ENCODE measurements at regions not wholly inside any gene's neighbourhood (a gene's known extent, or its start where the extent isn't known, plus 50 kb on each side); places are given as distances from the start of the nearest gene placed in this dataset.

DNA sequence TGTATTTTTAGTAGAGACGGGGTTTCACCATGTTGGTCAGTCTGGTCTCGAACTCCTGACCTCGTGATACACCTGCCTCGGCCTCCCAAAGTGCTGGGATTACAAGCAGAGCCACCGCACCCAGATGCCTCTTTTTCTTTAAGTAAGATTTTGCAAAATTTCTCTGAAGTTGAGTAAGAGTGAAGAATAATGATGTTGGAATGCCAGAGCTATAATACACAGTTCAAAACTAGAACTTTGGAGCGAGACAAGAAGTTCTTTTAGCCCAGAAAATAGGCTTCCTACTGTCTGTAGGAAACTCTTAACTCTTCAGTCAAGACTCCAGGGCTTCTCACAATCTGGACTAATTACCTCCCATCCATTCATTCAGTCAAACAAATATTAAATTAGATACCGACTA, 51.4 kb downstream of the MARCHF4 start:
- DNase-seq (ENCODE audit: low spot score), result no peak
- no peak for FAIRE-seq

DNA sequence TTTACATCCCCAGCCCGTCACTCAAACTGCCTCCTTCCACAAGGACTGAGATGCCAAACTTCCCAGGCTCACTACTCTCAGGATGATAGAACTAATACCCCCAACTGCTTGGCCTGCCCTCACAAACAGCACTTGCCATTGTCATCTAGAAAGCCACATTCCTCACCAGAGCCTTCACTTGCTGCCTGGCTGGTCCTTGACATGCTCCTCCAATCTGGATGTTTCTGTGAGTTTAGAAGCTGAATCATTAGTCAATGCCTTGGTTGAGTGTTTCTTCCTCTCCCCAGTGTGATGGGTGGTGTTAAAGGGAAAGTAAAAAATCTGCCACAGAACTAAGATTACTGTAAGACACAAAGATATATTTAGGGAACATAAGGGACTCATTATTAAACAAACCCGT, 52.5 kb downstream of the MARCHF4 start:
- DNase-seq (ENCODE audit: low spot score) (no peak), FAIRE-seq (no peak)

DNA sequence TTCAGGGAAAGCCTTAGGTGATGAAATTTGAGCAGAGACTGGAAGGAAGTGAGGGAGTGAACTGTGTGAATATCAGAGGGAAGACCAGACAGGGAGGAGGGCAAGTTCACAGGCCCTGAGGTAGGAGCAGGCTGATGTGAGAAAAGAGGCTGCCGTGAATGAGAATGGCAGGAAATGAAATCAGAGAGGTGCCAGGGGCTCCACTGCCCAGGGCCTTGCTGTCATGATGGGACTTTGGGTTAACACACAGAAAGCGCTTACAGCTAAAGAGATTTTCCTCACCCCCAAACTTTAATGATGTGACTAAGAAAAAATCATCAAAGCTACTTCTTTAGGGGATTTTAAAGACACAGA, 53.8 kb downstream of the MARCHF4 start:
- no peak for DNase-seq (ENCODE audit: low spot score)
- no peak for FAIRE-seq

DNA sequence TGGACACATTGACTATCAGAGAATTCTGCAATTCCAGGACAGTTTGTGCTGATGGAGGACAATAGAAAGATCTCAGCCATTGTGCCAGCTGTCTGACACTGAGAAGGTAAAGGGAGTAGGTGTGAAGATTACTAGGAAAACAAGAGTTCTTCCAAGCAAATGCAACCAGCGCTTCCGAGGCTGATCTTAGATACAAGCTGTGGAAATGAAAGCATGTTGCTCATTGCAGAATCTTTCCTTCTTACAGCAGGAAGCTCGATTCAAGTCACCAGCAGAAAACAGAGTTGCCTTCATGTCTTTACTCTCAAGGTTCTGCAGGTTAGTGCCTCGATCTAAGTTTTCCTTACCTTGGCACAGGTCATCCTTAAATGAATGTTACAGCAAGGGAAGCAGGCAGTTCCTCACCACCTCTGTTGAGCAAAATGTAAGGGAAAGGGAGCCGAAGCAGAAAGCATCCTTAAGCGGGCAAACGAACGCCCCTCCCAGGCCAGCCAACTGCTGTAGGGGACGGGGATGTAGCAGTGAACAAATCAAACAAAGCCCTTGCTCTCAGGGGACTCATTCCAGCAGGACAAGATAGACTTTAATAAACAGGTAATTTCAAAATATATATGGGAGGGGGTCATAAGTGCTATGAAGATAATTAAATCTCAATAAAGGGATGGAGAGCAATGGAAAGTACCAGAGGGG, 54.3 kb downstream of the MARCHF4 start:
- FAIRE-seq, result no peak

DNA sequence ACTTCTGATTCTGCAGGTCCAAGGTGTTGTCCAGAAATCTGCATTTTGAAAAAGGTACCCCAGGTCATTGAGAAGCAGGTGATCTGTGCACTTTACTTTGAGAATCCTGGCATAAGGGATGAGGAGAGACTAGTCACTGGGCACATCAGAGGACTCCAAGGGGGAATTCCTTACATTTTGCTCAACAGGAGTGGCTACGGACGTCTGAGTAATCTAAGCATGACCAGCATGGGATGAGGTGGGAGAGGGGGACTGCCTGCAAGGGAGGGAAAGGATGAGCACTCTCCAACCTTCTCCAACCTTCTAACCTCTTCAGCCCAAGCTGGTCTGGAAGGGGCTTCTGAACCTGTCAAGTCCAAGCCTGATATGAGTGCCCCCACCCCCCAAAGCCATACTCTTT, 55.5 kb downstream of the MARCHF4 start:
- peak; percentile 35 for DNase-seq (ENCODE audit: low spot score)

More for the DNA sequence above, 54.3 kb downstream of the MARCHF4 start:
- DNase-seq (ENCODE audit: low spot score), result no peak

DNA sequence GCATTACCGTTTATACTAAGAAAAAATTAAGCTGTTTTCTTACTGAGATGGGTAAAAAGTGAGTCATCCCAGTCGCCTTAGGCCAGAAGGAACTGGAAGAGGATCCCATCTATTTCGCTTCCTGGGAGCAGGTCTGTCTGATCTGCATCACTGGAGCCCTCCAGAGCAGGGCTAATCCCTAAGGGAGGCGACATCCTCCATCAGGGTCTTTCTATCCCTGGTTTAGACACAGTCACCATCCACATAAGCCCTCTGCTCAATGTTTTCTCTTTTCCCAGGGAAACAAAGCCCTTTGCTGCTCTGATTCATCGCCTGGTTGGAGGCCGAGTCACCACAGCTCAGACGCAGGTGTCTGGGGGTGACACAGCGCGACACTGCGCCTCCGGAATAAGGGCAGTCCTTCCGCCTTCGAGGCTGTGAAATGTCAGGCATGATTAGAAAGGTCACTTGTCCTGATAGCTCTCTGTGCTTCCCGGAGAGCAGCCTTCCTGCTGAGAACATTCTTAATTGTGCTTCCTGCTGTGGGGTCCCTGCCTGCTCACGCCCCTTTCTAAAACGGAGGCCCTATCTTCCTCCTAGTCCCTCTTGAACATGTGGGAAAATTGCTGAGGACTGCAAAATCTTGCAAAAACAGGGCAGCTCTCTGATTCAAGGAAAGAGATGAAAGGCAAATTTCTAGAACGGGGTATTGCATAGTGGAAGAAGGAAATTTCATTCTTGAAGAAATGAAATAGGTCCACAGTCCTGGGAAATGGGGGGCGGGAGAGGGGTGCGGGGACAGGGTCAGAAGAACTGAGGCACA, 56.3 kb downstream of the MARCHF4 start:
- DNase-seq (ENCODE audit: low spot score), result peak; percentile 69
- peak; percentile 23 for FAIRE-seq

More for the DNA sequence above, 55.5 kb downstream of the MARCHF4 start:
- FAIRE-seq, result no peak

DNA sequence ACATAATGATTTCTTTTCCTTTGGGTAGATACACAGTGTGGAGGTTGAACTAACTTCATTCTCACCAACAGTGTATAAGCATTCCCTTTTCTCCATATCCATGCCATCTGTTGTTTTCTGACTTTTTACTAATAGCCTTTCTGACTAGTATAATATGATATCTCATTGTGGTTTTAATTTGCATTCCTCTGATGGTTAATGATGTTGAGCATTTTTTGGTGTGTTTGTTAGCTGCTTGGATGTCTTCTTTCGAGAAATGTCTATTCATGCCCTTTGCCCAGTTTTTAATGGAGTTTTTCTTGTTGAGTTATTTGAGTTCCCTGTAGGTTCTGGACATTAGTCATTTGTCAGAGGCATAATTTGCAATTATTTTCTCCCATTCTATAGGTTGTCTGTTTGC, 59.8 kb downstream of the MARCHF4 start:
- FAIRE-seq (no peak), DNase-seq (ENCODE audit: low spot score) (no peak)

DNA sequence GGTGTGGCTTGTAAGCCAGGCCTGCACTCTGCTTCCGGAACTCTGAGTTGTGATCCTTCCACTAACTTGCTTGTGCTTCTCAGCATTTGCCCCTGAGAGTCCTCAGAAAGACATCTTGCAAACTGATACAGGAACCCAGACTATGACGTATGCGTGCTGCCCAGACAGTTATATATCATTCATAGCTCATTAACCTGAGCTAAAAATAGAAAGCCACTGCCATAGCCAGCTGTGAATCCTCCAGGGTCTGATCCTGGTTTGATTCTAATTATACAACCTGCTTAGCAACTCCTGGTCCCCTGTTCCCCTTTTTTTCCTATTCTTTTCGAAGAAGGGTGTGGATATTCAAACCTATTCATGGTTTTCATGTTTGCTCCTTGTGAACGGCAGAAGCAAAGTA, 63.7 kb downstream of the MARCHF4 start:
- DNase-seq (ENCODE audit: low spot score) (no peak), FAIRE-seq (no peak)

DNA sequence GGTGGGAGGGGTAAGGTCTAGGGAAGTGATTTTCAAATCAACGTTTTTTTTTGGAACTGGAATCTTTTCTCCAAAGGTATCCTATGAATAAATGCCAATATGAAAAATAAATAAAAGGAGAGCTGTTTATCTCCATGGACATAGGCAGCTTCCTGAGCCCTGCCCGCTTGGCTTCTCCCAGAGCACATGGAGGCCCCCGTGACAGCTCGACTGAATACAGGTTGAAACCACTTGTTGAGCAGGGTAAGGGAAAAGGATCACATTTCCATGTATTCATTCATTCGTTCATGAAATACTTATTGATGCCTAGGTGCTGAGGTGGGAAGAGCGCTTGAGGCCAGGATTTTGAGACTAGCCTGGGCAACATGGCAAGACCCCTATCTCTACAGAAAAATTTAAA, 64.8 kb downstream of the MARCHF4 start:
- DNase-seq (ENCODE audit: low spot score), result no peak
- FAIRE-seq, result no peak

DNA sequence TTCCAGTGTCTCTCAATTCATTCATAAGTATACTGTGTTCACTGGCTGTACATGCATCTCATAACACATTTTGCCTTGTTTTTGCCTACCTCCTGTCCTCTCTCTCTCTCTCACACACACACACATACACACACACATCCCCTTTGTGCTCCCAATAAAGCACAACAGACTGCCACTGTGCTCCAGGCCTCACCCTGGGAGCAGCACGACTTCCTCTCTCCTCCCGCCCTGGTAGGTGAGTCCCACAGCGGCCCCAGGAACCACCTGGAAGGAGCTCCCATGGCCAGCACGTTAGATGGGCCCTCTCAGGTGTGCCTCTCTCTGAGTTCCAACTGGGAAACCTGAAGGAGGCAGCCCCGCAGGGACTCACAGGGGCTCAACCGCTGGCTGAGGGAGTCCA, 65.4 kb downstream of the MARCHF4 start:
- FAIRE-seq (no peak), DNase-seq (ENCODE audit: low spot score) (no peak)

DNA sequence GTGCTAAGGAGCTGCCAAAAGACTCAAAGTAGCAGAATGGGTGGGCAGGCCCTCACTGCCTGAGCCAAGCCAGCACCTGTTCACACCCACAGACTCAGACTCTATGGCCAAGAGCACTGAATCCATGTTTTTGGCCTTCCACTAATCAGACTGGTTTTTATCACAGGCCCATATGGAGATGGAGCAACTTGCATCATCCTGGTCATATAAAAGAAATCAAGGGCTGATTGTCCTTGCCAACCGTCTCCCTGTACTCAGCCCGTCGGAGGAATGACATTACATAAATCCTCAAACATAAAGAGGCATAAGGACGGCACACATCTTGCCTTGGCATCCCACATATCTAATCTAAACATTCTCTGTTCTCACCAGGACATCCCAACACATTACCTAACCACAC, 66.7 kb downstream of the MARCHF4 start:
- FAIRE-seq (no peak), DNase-seq (ENCODE audit: low spot score) (no peak)

DNA sequence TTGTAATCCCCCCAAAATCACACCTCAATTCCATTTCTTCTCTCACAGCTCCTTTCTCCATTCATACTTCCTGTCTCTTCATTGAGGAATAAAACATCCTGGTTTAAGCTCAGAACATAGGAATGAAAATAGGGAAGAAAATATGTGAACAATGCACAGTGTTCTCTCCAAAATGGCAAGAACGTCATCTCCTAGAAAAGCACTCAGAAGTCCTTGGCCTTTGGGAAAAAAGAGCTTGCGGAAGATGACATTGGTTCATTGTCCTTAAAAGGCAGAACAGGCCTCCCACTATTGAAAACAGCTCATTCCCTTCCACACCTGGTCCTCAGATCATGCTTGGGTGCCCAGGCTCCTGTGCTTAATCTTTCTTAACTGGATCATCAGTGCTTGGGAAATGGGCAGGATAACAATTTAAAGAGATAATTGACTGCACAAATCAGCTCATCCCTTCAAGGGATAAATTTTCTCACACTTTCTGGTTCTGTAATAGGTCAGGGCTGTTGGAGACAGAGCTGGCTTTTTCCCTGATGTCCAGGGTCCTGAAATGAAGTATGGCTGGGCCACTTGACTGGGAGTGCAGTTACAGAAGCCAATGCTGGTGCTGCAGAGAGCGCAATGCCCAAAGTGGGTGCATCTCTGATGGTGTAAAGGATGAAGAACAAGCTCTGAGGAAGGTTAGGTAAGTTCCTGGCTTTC, 69.2 kb downstream of the MARCHF4 start:
- FAIRE-seq (no peak), DNase-seq (ENCODE audit: low spot score) (no peak)

DNA sequence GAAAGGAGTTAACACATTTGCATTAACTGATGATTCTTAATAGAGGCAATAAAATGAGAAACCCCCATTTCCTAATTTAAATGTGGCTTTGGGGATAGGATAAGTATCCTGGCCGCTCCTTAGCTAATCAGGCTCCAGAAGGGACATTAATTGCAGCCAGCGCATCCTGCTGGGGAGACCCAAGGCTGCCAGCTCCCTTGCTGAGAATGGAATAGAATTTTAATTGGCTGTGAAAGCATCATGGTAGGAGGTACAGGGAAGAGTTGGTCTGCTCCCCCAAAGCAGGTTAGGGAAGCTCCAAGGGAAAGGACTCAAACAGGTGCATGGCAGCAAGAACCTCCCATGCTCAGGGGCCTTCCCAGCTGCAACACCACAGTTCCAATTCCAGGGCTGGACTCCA, 71.4 kb downstream of the MARCHF4 start:
- DNase-seq (ENCODE audit: low spot score) (no peak), FAIRE-seq (no peak)

DNA sequence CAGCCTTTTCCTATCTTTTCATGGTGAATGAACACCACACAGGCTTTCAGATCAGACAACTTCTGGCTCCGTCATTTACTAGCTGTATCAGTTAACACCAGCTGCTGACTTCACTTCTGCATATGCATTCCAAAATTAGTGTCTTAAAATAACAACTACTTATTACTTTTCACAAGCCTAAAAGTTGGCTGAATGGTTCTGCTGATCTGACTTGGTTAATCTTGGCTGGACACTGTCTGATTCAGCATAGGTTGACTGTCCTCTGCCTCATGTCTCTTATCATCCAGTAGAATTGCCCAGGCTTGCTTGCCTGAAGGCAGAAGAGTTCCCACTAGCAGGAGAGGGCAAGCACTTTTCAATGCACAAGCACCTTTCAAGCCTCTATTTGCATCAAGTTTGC, 72.7 kb downstream of the MARCHF4 start:
- FAIRE-seq, result no peak

DNA sequence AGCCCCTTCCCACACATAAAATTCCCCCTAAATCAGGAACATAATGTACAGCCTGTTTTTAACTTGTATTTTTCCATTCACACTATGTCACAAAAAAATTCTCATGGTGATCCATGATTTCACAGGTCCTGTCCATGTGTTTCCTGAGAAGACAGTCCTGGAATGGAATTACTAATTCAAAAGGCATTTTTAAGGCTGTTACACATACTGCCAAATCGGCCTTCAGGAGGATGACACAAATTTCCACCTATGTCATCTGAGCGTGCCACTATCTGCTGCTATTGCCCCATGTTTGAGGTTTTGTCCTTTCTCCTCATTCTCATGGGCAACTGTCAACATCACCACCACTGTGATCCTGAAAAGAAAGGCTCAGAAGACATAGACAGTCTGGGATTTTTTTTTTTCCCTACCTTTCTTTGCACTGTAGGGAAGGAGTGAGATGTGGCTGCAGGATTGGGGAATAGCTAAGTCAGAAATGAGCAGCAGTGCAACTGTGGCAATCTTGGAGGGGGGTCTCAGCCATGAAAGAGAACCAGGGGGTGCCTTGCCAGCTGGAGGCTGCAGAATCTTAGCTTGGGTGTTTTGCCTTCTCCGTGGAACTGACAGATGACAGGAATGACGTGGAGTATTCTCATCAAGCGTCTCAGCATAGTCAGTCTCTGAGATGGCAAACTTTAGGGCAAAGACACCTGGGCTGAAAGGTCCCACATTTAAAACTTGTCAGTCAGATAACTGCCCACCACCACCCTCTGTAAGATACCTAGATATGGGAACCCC, 73.4 kb downstream of the MARCHF4 start:
- DNase-seq (ENCODE audit: low spot score), result peak; percentile 57

More for the DNA sequence above, 72.7 kb downstream of the MARCHF4 start:
- DNase-seq (ENCODE audit: low spot score), result no peak

DNA sequence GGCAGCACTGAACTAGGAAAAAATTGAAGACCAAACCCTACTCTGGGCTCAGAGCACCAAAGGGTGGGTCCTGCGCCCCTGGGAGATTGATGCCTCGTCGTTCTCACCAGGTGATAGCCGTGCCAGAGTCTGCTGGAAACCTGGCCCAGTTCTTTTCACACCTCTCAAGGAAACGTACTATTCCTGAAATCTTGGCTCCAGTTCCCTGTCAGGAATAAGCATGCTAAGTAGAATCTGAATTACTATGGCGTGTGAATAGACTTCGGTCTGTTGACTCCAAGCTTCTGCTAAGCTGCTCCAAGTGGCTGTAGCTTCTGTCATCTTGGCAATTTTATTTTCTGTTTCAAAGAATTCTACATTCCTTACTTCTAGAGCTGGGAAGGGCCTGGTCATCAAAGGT, 75.4 kb downstream of the MARCHF4 start:
- FAIRE-seq, result no peak
- no peak for DNase-seq (ENCODE audit: low spot score)

More for the DNA sequence above, 73.4 kb downstream of the MARCHF4 start:
- no peak for FAIRE-seq

DNA sequence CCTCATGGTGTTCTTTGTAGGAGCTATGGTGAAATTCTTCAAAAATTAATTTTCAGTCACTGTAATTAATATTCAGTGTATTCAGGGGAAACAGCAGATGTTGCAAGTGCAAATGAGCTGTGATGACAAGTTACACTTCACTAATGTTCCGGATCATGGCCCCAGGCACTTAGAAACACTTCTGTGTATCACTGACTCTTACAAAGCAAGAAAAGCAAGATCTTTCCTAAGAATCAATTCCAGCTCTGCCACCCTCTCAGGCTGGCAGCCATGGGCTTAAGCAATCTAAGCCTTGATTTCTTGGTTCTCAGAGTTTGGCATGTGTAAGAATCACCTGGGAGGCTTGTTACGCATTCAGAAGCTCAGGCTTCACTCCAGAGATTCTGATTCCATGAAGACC, 78.0 kb downstream of the MARCHF4 start:
- DNase-seq (ENCODE audit: low spot score), result no peak
- FAIRE-seq, result no peak

DNA sequence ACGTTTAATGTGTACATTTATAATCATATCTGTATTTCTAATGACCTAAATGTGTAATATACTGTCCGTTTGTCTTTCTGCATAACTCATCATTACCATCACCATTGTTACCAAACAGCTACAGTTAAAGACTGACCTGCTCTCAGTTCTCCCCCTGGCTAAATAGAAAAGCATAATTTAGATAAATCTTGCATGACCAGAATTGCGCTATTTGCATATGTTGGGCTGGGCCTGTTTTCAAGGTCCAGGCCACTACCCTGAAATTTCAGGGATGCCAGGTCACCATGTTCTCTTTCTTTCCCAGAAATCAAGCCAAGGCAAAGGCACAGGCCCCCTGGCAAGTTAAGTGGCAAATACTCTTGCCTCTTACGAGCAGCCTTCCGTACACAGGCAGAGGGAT, 78.4 kb downstream of the MARCHF4 start:
- no peak for FAIRE-seq

DNA sequence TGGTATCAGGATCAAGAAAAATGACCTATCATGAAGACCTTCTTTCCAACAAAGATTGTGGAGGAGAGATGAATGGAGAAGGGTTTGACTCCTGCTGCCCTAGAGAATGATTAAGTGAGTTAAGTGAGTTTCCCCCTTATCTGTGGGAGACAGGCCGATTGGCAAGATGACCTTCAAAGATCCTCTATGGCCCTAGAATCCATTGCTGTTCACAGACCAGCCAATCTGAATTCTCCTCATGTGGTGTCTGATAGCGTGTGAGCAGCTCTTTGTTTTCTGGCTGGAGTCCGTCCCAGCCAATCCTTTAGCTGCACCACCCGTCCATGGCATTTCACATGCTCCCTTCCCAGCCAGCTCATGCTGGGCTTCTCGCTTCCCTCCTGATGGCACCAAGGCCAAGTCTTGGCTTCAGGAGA, 79.4 kb downstream of the MARCHF4 start:
- FAIRE-seq, result no peak
- no peak for DNase-seq (ENCODE audit: low spot score)

More for the DNA sequence above, 78.4 kb downstream of the MARCHF4 start:
- DNase-seq (ENCODE audit: low spot score), result no peak

DNA sequence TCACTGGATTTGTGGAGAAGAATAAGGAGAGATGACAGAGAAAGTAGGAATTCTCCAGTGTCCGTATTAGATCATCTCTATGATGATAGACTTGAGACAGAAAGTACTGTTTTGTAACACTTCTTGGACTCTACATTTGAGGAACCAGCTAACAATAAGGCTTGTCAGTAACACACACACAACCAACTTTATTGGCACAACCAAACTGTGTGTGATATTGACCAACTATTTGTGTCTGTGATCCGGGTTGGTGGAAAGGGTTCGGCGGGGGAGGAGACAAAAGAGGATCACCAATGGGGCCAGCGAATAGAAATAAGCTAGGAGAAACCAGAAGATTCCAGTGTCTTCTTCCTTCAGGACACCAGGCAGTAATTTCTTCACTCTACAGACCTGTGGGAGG, 79.8 kb downstream of the MARCHF4 start:
- FAIRE-seq (no peak), DNase-seq (ENCODE audit: low spot score) (no peak)

DNA sequence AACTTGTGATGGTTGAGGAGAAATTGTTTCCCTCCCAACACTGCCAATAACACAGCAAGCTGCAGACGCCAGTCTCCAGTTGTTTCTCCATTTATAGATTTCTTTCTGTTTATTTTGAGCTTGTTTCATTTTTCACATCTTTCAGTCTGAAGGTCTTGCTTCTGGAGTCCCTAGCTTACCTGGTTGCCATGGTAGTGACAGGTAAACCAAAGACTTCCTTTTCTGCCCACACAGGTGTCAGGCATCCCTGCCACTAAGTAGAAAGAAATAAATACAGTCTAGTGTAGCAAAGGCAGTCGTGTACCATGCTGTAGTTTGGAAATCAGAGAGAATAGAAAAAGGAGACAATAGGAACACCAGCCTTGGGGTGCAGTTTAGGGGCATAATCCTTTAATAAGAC, 82.8 kb downstream of the MARCHF4 start:
- FAIRE-seq (no peak), DNase-seq (ENCODE audit: low spot score) (no peak)

DNA sequence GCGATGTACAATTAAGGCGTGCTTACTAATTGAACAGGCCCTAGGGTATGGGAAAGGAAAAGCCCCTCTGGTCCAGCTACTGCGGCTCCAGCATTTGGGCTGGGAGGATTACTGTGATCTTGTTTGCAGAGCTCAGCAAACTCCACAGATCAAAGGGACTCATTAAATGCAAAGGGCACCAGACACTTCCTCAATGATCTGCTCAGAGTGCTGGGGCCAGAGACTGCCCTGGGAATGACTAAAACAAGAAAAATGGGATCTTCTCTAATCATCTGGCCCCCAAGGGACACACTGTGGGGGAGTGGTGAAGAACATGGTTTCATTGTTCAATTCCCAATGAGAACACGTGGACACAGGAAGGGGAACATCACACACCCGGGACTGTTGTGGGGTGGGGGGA, 85.0 kb downstream of the MARCHF4 start:
- FAIRE-seq, result no peak
- no peak for DNase-seq (ENCODE audit: low spot score)
